GM19452 (cell line): ENCODE measurements at regions not wholly inside any gene's neighbourhood (a gene's known extent, or its start where the extent isn't known, plus 50 kb on each side); places are given as distances from the start of the nearest gene placed in this dataset.
A peak's percentile ranks its signal among the peaks of the same experiment; 100 is the strongest.

Experiments
- ATAC-seq: cut with Tn5 transposase; IDR thresholded peaks from one replicate; pipeline ENCODE4 v1.9.1; 2021; ENCODE audit not compliant: unreplicated experiment

- ATAC-seq = no peak
Observed at GRCh38 chr3:157637866-157638265, 134.7 kb upstream of the VEPH1 start.

GRCh38 chr3:157633241-157633640, 130.0 kb upstream of the VEPH1 start:
- ATAC-seq = no peak

- ATAC-seq = no peak
Observed at GRCh38 chr3:157632075-157632474, 128.9 kb upstream of the VEPH1 start.

GRCh38 chr3:157631478-157631877, 128.3 kb upstream of the VEPH1 start:
- ATAC-seq = no peak

- no peak for ATAC-seq
Observed at GRCh38 chr3:157626817-157627216, 123.6 kb upstream of the VEPH1 start.

- ATAC-seq = no peak
Observed at GRCh38 chr3:157624801-157625200, 121.6 kb upstream of the VEPH1 start.

- no peak for ATAC-seq
Observed at GRCh38 chr3:157618886-157619285, 115.7 kb upstream of the VEPH1 start.

- ATAC-seq = peak; percentile 78
Observed at GRCh38 chr3:157618075-157618760, 115.0 kb upstream of the VEPH1 start.

- ATAC-seq = no peak
Observed at GRCh38 chr3:157614896-157615295, 111.7 kb upstream of the VEPH1 start.

- ATAC-seq = no peak
Observed at GRCh38 chr3:157611536-157612076, 108.4 kb upstream of the VEPH1 start.

- ATAC-seq = no peak
Observed at GRCh38 chr3:157610876-157611535, 107.8 kb upstream of the VEPH1 start.

GRCh38 chr3:157607826-157608405, 104.7 kb upstream of the VEPH1 start:
- ATAC-seq = no peak

GRCh38 chr3:157606852-157607197, 103.6 kb upstream of the VEPH1 start:
- no peak for ATAC-seq

- peak; percentile 93 for ATAC-seq
Observed at GRCh38 chr3:157606011-157606851, 103.0 kb upstream of the VEPH1 start.

GRCh38 chr3:157605356-157605755, 102.1 kb upstream of the VEPH1 start:
- no peak for ATAC-seq

- ATAC-seq = no peak
Observed at GRCh38 chr3:157602424-157602823, 99.2 kb upstream of the VEPH1 start.

- ATAC-seq = no peak
Observed at GRCh38 chr3:157595259-157595658, 92.0 kb upstream of the VEPH1 start.

- no peak for ATAC-seq
Observed at GRCh38 chr3:157594413-157594812, 91.2 kb upstream of the VEPH1 start.

GRCh38 chr3:157592769-157593168, 89.6 kb upstream of the VEPH1 start:
- ATAC-seq = no peak

- no peak for ATAC-seq
Observed at GRCh38 chr3:157590273-157590672, 87.1 kb upstream of the VEPH1 start.

- no peak for ATAC-seq
Observed at GRCh38 chr3:157589211-157589610, 86.0 kb upstream of the VEPH1 start.
